ENCODE measurements at regions not wholly inside any gene's neighbourhood (a gene's known extent, or its start where the extent isn't known, plus 50 kb on each side); places are given as distances from the start of the nearest gene placed in this dataset.

DNA sequence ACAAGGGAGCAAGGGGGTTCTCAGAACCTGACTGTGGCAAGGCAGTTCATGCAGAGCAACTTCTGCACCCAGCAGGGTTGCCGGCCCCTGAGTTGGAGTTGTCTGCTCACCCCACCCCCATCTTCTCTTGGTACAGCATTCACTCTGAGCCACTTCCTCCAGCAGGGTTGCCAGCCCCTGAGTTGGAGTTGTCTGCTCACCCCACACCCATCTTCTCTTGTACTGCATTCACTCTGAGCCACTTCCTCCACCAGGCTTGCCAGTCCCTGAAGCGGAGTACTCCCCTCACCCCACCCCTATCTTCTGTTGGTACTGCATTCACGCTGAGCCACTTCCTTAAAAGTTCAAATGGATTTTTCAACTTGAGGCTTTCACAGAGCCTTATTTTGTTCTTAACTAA lies 79.7 kb upstream of the SYNDIG1 start:
- no peaks in the 10 kb centered on the region for H3K27me3 Mint-ChIP-seq
- Histone ChIP-seq H3K9me3 (ENCODE audit: control extremely low read depth in 1 of 3, control insufficient read depth in 2 of 3, insufficient read depth in 1 of 3, low read length in 2 of 3) (no peaks in the 10 kb centered on the region), H4K20me1 (ENCODE audit: control insufficient read depth, insufficient read depth, low read length, poor library complexity, severe bottlenecking) (no peaks in the 10 kb centered on the region), H3K36me3 (replicated peaks in 1 of 2; ENCODE audit: control extremely low read depth in 1 of 2, control insufficient read depth in 1 of 2, extremely low read depth in 1 of 2, insufficient read depth in 2 of 2, low read length in 1 of 2) (no peaks in the 10 kb centered on the region), H3K79me2 (ENCODE audit: control insufficient read depth, insufficient read depth, low read length) (no peaks in the 10 kb centered on the region), H3K27me3 (replicated peaks in 1 of 4; ENCODE audit: control extremely low read depth in 1 of 4, control insufficient read depth in 3 of 4, insufficient read depth in 4 of 4, low read length in 3 of 4) (no peaks in the 10 kb centered on the region), H3K4me3 (ENCODE audit: control extremely low read depth in 1 of 5, extremely low read depth in 1 of 5, insufficient read depth in 1 of 5, low read depth in 2 of 5, low read length in 4 of 5) (no peak overlapping the region), H2AFZ (ENCODE audit: insufficient read depth, low read depth, low read length, poor library complexity, severe bottlenecking) (no peak overlapping the region), H3K4me2 (replicated peaks; ENCODE audit: low read depth, low read length, poor library complexity, severe bottlenecking) (no peak overlapping the region), H3K9ac (ENCODE audit: low read length) (no peak overlapping the region), H3K27ac (ENCODE audit: low read length in 2 of 2) (no peak overlapping the region), H3K4me1 (ENCODE audit: control insufficient read depth in 2 of 2, insufficient read depth in 2 of 2, low read length in 2 of 2) (peaks cover 0 to 8% of the 10 kb centered on the region in 2 donors)
- no peak overlapping the region for H3K27ac Mint-ChIP-seq
- ATAC-seq (ENCODE audit: low read depth) = peak; percentile 36
- POLR2A ChIA-PET = no interaction called here
- peak; percentile 7 for DNase-seq
- WGBS (ENCODE audit: insufficient coverage) = 0% methylated on average over 1 of the region's 3 CpGs
- intact Hi-C loops (cut with micrococcal nuclease) = no loop called here
- CTCF ChIA-PET = no interaction called here
- peaks cover 16% of the 10 kb centered on the region for H3K4me1 Mint-ChIP-seq
- no peak for TF ChIP-seq EZH2 (IDR thresholded peaks at IDR 0.05; ENCODE audit: borderline replicate concordance, insufficient read depth, low read depth, low read length, poor library complexity, severe bottlenecking)
- TF ChIP-seq, protein P1, sequence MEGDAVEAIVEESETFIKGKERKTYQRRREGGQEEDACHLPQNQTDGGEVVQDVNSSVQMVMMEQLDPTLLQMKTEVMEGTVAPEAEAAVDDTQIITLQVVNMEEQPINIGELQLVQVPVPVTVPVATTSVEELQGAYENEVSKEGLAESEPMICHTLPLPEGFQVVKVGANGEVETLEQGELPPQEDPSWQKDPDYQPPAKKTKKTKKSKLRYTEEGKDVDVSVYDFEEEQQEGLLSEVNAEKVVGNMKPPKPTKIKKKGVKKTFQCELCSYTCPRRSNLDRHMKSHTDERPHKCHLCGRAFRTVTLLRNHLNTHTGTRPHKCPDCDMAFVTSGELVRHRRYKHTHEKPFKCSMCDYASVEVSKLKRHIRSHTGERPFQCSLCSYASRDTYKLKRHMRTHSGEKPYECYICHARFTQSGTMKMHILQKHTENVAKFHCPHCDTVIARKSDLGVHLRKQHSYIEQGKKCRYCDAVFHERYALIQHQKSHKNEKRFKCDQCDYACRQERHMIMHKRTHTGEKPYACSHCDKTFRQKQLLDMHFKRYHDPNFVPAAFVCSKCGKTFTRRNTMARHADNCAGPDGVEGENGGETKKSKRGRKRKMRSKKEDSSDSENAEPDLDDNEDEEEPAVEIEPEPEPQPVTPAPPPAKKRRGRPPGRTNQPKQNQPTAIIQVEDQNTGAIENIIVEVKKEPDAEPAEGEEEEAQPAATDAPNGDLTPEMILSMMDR (IDR thresholded peaks at IDR 0.05) = no peak
- H3K4me3 Mint-ChIP-seq = no peak overlapping the region
- no peaks in the 10 kb centered on the region for H3K9me3 Mint-ChIP-seq (ENCODE audit: insufficient read depth)

DNA sequence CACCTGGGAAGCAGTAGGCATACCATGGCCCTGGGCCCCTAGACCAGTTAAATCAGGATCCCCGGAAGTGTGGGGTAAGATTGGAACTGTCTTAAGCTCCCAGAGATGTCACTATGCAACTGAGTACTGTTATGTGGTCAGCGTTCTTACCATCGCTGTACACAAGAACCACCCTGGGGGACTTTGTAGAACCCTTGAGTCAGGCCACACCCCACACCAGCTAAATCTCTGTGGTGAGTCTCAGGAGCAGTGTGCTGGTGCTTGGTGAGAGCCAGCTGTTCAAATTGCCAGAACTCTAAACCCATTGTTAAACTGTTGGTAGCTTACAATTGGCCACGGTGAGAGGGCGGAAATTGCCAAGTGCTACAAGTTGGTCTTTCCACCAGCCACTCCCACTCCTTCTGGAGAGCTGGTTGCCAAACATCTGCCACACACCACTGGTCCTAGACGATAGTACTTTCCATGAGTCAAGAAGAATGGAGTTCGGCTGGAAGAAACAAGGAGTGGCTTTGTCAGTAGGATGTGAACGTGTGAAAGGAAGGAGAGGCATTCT lies 80.5 kb upstream of the SYNDIG1 start:
- DNase-seq (no peak), ATAC-seq (ENCODE audit: low read depth) (no peak)
- Histone ChIP-seq H4K20me1 (ENCODE audit: control insufficient read depth, insufficient read depth, low read length, poor library complexity, severe bottlenecking) (no peaks in the 10 kb centered on the region), H3K4me1 (ENCODE audit: control insufficient read depth in 2 of 2, insufficient read depth in 2 of 2, low read length in 2 of 2) (peaks cover 0 to 8% of the 10 kb centered on the region in 2 donors), H3K27me3 (replicated peaks in 1 of 4; ENCODE audit: control extremely low read depth in 1 of 4, control insufficient read depth in 3 of 4, insufficient read depth in 4 of 4, low read length in 3 of 4) (no peaks in the 10 kb centered on the region), H3K4me3 (ENCODE audit: control extremely low read depth in 1 of 5, extremely low read depth in 1 of 5, insufficient read depth in 1 of 5, low read depth in 2 of 5, low read length in 4 of 5) (no peak overlapping the region), H3K9ac (ENCODE audit: low read length) (no peak overlapping the region), H3K27ac (ENCODE audit: low read length in 2 of 2) (no peak overlapping the region), H2AFZ (ENCODE audit: insufficient read depth, low read depth, low read length, poor library complexity, severe bottlenecking) (no peak overlapping the region), H3K79me2 (ENCODE audit: control insufficient read depth, insufficient read depth, low read length) (no peaks in the 10 kb centered on the region), H3K36me3 (replicated peaks in 1 of 2; ENCODE audit: control extremely low read depth in 1 of 2, control insufficient read depth in 1 of 2, extremely low read depth in 1 of 2, insufficient read depth in 2 of 2, low read length in 1 of 2) (no peaks in the 10 kb centered on the region), H3K4me2 (replicated peaks; ENCODE audit: low read depth, low read length, poor library complexity, severe bottlenecking) (no peak overlapping the region), H3K9me3 (ENCODE audit: control extremely low read depth in 1 of 3, control insufficient read depth in 2 of 3, insufficient read depth in 1 of 3, low read length in 2 of 3) (no peaks in the 10 kb centered on the region)
- WGBS (ENCODE audit: insufficient coverage) = 82% methylated on average over 6 of the region's 8 CpGs
- peaks cover 4% of the 10 kb centered on the region for H3K27me3 Mint-ChIP-seq
- ChIA-PET CTCF (no interaction called here), POLR2A (no interaction called here)
- peaks cover 16% of the 10 kb centered on the region for H3K4me1 Mint-ChIP-seq
- no peak for TF ChIP-seq EZH2 (IDR thresholded peaks at IDR 0.05; ENCODE audit: borderline replicate concordance, insufficient read depth, low read depth, low read length, poor library complexity, severe bottlenecking)
- intact Hi-C loops (cut with micrococcal nuclease) = no loop called here
- no peaks in the 10 kb centered on the region for H3K9me3 Mint-ChIP-seq (ENCODE audit: insufficient read depth)
- no peak overlapping the region for H3K27ac Mint-ChIP-seq
- H3K4me3 Mint-ChIP-seq = no peak overlapping the region
